B cell (primary cell): ENCODE measurements at regions not wholly inside any gene's neighbourhood (a gene's known extent, or its start where the extent isn't known, plus 50 kb on each side); places are given as distances from the start of the nearest gene placed in this dataset.

Source experiments
- EZH2 ChIP-seq: IDR thresholded peaks from 2 replicates; pipeline ENCODE4 v1.6.1; 2012; ENCODE audit warnings: borderline replicate concordance, low read depth, mild to moderate bottlenecking, moderate library complexity, low read length; ENCODE audit not compliant: insufficient read depth, poor library complexity, severe bottlenecking
- TF ChIP-seq, protein P1 (sequence below): fragments of 200-600 bp; IDR thresholded peaks from one replicate; pipeline ENCODE4 v1.8.0; 2022; ENCODE audit warnings: antibody characterized with exemption, mild to moderate bottlenecking

GRCh38 chr11:64504999-64505398, 50.7 kb upstream of the SLC22A11 start:
- TF ChIP-seq, protein P1, sequence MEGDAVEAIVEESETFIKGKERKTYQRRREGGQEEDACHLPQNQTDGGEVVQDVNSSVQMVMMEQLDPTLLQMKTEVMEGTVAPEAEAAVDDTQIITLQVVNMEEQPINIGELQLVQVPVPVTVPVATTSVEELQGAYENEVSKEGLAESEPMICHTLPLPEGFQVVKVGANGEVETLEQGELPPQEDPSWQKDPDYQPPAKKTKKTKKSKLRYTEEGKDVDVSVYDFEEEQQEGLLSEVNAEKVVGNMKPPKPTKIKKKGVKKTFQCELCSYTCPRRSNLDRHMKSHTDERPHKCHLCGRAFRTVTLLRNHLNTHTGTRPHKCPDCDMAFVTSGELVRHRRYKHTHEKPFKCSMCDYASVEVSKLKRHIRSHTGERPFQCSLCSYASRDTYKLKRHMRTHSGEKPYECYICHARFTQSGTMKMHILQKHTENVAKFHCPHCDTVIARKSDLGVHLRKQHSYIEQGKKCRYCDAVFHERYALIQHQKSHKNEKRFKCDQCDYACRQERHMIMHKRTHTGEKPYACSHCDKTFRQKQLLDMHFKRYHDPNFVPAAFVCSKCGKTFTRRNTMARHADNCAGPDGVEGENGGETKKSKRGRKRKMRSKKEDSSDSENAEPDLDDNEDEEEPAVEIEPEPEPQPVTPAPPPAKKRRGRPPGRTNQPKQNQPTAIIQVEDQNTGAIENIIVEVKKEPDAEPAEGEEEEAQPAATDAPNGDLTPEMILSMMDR, result no peak
- no peak for TF ChIP-seq EZH2
